GM21526 (cell line): ENCODE measurements at regions not wholly inside any gene's neighbourhood (a gene's known extent, or its start where the extent isn't known, plus 50 kb on each side); places are given as distances from the start of the nearest gene placed in this dataset.

Experiments
- ATAC-seq: cut with Tn5 transposase; IDR thresholded peaks from one replicate; pipeline ENCODE4 v1.9.1; 2021; ENCODE audit warnings: moderate library complexity; ENCODE audit not compliant: unreplicated experiment, low FRiP score

DNA sequence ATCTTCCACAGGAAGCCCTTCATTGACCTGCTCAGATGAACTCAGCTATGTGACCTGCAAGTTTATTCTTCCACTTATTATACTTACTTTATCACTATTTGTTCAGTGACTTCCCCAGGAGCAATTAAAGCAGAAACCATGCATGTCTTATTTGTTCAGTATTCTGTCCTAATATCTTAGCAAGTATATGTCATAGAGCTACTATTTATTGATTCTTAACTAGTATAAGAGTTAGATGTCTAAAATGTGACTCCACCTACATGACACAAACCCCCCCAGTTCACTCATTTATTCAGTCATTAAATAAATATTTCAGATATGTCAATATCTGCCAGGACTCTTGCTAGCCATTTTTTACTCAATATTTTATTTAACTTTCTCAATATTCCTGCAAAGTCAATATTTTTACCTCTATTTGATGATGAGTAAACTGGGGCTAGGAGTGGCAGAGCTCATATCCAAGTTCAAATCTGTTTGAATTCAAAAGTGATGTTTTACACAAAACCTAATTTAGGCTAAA, 469.0 kb upstream of the USP24 start:
- no peak for ATAC-seq

- ATAC-seq, result no peak
These were observed 467.0 kb upstream of the USP24 start for GRCh38 chr1:55682198-55682597.

- ATAC-seq, result no peak
These were observed 464.8 kb upstream of the USP24 start for GRCh38 chr1:55679971-55680370.

GRCh38 chr1:55673416-55673815, 458.3 kb upstream of the USP24 start:
- no peak for ATAC-seq

DNA sequence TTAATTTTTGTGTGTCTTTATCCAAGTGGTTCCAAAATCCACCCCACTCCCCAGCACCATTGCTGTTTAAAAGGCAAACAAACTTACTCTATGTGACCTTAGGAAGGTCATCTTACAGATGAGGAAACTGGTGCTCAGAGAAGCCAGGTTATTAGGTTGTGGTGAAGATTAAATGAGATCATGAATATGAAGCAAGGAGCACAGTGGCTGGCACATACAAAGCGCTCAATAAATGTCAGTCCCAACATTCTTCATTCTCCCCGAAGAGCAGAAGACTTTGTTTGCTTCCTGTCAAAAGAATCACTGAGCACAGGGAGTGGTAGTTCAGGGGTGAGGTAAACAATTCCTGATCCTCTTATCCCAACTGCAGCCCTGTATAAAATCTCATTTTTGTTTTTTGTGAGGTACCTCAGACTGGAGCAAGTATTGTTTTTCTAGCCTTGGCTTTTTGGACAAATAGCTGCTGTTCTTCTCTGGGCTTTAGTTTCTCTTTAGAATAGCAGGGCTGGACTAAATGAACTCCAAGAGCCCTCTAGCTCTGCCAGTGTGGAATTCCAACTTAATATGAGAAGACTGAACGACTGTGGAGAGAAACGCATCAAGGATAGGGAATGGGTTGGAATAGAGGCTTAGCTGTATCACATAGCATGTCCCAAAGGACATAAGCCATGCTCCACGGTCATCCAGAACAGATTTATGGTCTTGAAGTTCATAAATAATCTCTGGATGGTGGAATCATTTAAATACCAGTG, 455.3 kb upstream of the USP24 start:
- ATAC-seq, result no peak

GRCh38 chr1:55669293-55669692, 454.1 kb upstream of the USP24 start:
- ATAC-seq, result no peak

GRCh38 chr1:55662875-55663274, 447.7 kb upstream of the USP24 start:
- no peak for ATAC-seq

DNA sequence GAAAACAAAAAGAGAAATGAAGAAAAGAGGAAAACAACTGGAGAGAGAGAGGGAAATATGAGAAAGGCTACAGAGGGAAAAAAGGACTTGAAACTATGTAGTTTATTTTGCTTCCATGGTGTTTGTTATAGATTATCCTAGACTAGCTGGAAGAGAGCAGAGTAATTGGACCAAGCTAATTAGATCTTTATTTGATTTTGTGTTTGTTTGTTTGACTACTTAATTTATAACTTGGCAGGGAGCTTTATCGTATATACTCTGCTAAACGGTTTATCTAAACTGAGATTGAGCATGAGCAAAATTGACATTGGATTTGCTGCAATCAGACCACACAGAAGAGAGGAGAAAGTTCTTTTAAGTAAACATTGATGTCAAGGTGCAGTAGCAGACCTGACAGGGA, 443.8 kb upstream of the USP24 start:
- no peak for ATAC-seq

- ATAC-seq, result no peak
These were observed 439.6 kb upstream of the USP24 start for GRCh38 chr1:55654750-55655149.

DNA sequence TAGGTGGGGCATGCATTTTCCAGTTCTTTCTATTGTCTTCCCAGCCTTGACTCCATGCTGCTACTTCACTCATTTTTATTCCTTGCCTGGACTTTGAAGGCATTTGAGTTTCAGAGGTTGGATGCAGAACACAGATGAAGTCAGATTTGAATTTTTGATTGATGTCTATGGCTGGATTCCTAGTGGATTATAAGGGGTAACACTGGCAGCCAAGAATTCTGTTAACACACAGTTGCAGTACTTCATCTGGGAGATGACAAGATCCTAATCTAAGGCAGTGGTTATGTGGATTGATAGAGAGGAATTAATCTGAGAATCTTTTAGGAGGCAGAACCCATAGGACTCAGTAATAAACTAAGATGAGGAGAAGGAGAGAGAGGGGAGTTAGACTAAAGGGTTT, 439.0 kb upstream of the USP24 start:
- no peak for ATAC-seq

- no peak for ATAC-seq
These were observed 435.3 kb upstream of the USP24 start for GRCh38 chr1:55650444-55650843.

- no peak for ATAC-seq
These were observed 431.0 kb upstream of the USP24 start for GRCh38 chr1:55646181-55646580.

DNA sequence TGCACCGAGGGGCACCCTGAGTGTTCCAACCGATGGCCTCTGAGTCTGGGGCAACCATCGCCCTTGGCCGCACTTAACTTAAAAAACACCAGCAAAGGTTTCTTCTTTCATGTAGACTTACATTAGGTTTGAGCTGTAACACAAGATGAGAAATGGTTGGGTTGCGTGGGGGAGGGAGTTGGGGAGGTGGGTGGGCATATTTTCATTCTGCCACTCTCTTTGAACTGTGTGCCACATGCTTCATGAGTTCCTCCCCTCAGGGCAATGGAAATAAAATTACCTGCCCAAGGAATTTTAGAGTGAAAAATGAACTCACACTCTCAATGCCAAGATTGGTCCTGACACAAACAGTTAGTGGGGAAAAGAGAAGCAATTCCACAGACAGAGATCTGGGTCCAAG, 430.1 kb upstream of the USP24 start:
- ATAC-seq, result no peak

DNA sequence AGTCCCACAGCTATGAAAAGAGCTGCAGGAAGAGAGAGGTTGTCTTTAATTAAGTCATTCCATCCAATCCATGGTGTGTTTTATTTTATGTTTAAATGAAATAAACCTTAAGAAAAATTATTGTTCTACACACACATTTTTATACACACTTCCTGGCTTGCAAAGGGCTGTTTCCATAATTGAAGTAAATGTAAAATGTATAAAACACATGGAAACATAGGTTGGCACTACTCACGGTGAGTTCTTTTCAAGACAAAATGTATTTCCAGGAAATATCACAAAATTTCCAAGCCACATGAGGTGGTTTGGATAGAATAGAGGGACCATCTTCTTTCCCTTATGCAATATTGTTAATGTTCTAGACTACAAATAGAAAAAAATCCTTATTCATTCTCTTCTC, 426.8 kb upstream of the USP24 start:
- ATAC-seq, result no peak

DNA sequence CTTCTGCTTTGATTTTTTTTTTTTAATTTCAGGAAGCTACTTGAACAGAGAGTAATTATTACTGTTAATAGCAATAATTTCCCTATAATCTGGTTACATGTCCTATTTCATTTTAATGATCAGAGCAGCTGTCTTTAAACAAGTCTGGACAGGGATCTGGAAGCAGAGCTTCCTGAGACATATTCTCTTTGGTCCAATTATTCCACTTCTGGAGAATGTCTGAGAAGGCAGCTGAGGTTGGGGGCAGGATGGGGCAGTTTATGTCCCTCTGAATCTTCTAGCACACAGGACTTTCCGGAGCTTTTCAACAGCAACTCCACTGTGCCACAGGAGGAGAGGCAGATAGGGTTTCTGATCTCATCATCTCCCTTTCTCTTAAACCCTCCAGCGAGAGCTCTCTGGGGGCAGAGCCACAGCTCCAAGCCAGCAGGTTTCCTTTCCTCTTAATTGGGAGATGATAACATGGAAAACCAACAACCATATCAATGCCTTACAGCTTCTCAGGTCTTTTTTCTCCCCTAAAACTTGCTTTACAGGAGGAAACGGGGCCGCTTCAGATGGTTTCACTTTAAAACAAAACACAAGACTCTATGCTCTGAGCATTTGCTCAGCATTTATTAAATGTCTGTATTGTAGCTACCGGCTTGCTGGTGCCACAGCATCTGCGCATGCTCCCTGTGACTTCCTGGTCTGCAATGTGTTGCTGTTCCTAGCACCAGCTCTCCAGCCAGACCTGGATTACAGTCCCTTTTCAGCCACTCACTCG, 425.7 kb upstream of the USP24 start:
- ATAC-seq, result no peak

DNA sequence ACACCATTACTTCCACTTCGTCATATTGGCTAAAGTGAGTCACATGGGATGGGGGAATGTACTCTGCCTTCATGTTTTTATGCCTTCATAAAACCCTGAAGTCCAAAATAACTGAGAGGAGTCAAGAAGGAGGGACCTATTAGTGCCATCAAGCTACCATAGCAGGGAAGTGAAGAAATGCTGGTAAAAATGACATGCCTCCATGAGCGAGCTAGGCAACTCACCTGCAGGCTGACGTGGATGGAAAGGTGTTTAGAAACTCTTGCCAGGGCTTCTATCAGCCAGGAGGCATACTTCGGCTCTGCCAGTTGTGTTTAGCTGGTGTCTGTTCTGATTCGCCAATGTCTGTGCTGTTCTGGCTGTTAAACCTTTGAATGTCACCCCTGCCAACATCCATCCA, 424.4 kb upstream of the USP24 start:
- no peak for ATAC-seq

DNA sequence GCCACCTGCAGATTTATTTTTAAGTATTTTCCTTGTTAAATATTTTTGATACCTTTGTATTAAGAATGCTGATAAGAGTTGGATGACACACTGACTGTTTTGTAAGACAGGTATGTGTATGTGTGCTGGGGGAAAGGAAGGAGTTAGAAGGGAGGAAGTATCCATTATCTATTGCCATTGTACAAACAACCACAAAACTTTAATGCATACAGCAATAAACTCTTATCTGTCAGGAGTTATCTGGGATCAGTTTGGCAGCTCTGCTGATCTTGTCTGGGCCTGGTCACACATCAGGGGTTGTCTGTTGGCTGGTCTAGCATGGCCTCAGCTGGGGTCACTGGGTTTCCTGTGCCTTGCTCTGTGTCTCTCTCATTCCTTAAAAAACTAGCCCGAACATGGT, 423.9 kb upstream of the USP24 start:
- no peak for ATAC-seq

- no peak for ATAC-seq
These were observed 421.5 kb upstream of the USP24 start for GRCh38 chr1:55636696-55637095.

DNA sequence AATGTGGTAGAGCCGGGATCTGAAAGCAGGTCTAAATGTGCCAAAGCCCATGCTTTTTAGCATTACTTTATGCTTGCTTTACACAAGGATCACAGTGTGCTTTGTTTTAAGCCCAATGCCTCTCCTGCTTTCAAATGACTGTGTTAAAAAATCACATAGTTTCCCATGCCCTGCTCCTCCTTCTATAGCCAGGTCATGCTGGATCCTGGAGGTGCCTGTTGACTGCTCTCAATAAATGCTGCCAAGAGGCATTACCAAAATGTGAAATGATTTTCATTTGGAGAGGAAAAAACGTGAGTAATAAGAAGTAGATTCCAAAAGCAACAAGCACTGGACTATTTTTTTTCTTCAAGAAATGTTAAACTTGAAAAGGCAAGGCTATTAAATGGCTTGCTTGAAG, 420.7 kb upstream of the USP24 start:
- no peak for ATAC-seq

DNA sequence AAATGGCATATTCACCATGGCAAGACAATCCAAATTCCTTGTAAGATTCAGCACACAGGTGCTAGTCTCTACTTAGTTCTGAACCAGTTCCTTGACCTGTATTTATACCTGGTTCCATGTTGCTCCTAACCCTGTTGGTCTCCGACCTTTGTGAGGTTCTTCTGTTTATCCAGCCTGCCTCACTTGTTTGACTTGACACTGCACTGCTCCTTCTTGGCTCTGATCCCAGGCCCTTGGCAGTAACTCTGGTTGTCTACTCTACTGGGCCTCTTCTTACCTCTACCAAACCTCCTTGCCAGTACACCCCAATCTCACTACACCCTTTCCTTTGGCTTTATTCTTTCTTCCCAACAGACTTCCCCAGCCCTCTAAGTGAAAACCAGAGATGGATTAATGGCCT, 419.4 kb upstream of the USP24 start:
- no peak for ATAC-seq

DNA sequence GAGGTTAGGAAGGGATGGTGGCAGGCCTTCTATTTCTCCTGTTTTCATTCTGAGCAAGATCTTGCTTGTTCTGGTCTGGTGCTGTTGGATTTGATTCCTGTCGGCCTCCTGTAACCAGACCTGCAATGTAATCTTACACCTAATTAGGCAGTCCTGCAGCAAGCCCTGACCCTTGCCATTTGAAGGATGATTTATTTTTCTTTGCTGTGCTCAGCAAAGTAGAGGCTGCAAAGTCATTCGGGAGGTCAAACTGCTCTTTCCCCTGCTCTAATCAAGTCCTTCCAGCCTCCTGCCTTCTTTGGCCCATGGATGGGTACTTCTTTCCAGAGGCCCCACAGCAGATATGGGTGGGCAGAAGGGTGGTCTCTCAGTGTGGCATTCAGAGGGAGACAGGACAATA, 417.7 kb upstream of the USP24 start:
- ATAC-seq, result no peak

DNA sequence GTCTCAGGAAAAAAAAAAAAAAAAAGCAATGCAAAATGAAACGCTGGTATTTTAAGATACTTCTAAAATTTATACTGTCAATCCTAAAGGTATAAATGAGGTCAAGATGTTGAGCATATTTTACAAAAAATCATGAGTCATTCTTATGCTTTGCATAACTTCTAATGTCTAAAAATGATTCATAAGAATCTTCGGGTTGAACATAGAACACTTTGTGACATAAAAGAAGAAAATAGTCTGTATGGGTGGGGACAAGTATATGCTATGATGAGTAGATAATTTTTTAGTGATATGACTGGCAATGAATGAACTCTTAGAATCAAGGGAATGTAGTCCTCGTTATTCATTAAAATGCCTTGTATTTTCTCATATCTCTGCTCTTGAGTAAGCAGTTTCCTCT, 416.9 kb upstream of the USP24 start:
- ATAC-seq, result no peak
